ENCODE measurements at regions not wholly inside any gene's neighbourhood (a gene's known extent, or its start where the extent isn't known, plus 50 kb on each side); places are given as distances from the start of the nearest gene placed in this dataset.

GRCh38 chr3:72219752-72220151 lies 434.8 kb upstream of the PROK2 start:
- Histone ChIP-seq H3K4me3 (no peak overlapping the region), H3K9me3 (ENCODE audit: low read depth) (peaks cover 6% of the 10 kb centered on the region), H3K79me2 (no peaks in the 10 kb centered on the region), H3K36me3 (replicated peaks; ENCODE audit: insufficient read depth, low read depth) (no peaks in the 10 kb centered on the region), H3K4me1 (ENCODE audit: insufficient read depth) (no peaks in the 10 kb centered on the region), H3K4me2 (no peak overlapping the region), H3K27ac (no peak overlapping the region), H4K20me1 (ENCODE audit: insufficient read depth, poor library complexity, severe bottlenecking) (no peaks in the 10 kb centered on the region), H3K9me2 (replicated peaks; ENCODE audit: insufficient read depth) (no peaks in the 10 kb centered on the region), H3K27me3 (no peaks in the 10 kb centered on the region), H2AFZ (no peak overlapping the region)
- 92% methylated on average over 3 of the region's 3 CpGs for WGBS (ENCODE audit: low lambda C conversion rate, missing lambda C conversion rate)
- DNase-seq (ENCODE audit: low spot score), result no peak
- TF ChIP-seq EZH2phosphoT487 (IDR thresholded peaks at IDR 0.05; ENCODE audit: low read depth, severe bottlenecking, unreplicated experiment), result no peak
- TF ChIP-seq EZH2 (IDR thresholded peaks at IDR 0.05; ENCODE audit: borderline replicate concordance), result no peak
- no peak for TF ChIP-seq CTCF (IDR thresholded peaks at IDR 0.05; ENCODE audit: poor library complexity)

- H3K4me2 ChIP-seq, result no peak overlapping the region
- no peaks in the 10 kb centered on the region for H3K4me1 ChIP-seq (ENCODE audit: insufficient read depth)
- H3K4me3 ChIP-seq, result no peak overlapping the region
- H3K9me2 ChIP-seq (replicated peaks; ENCODE audit: insufficient read depth), result no peaks in the 10 kb centered on the region
- H2AFZ ChIP-seq, result no peak overlapping the region
- WGBS (ENCODE audit: low lambda C conversion rate, missing lambda C conversion rate), result 89% methylated on average over 7 of the region's 7 CpGs
- no peak overlapping the region for H3K27ac ChIP-seq
- no peak for DNase-seq (ENCODE audit: low spot score)
- H3K79me2 ChIP-seq, result no peaks in the 10 kb centered on the region
- no peaks in the 10 kb centered on the region for H3K9me3 ChIP-seq (ENCODE audit: low read depth)
- H3K36me3 ChIP-seq (replicated peaks; ENCODE audit: insufficient read depth, low read depth), result no peaks in the 10 kb centered on the region
- TF ChIP-seq CTCF (IDR thresholded peaks at IDR 0.05; ENCODE audit: poor library complexity) (no peak), EZH2 (IDR thresholded peaks at IDR 0.05; ENCODE audit: borderline replicate concordance) (no peak), EZH2phosphoT487 (IDR thresholded peaks at IDR 0.05; ENCODE audit: low read depth, severe bottlenecking, unreplicated experiment) (no peak)
- no peaks in the 10 kb centered on the region for H3K27me3 ChIP-seq
- no peaks in the 10 kb centered on the region for H4K20me1 ChIP-seq (ENCODE audit: insufficient read depth, poor library complexity, severe bottlenecking)
These were observed 432.6 kb upstream of the PROK2 start for GRCh38 chr3:72217570-72217969.

- WGBS (ENCODE audit: low lambda C conversion rate, missing lambda C conversion rate), result 84% methylated on average over 11 of the region's 11 CpGs
- Histone ChIP-seq H4K20me1 (ENCODE audit: insufficient read depth, poor library complexity, severe bottlenecking) (no peaks in the 10 kb centered on the region), H3K79me2 (no peaks in the 10 kb centered on the region), H3K4me2 (no peak overlapping the region), H3K4me1 (ENCODE audit: insufficient read depth) (no peaks in the 10 kb centered on the region), H3K27me3 (no peaks in the 10 kb centered on the region), H3K9me3 (ENCODE audit: low read depth) (no peaks in the 10 kb centered on the region), H3K36me3 (replicated peaks; ENCODE audit: insufficient read depth, low read depth) (no peaks in the 10 kb centered on the region), H2AFZ (no peak overlapping the region), H3K27ac (no peak overlapping the region), H3K9me2 (replicated peaks; ENCODE audit: insufficient read depth) (no peaks in the 10 kb centered on the region), H3K4me3 (no peak overlapping the region)
- DNase-seq (ENCODE audit: low spot score), result no peak
- TF ChIP-seq EZH2 (IDR thresholded peaks at IDR 0.05; ENCODE audit: borderline replicate concordance) (no peak), EZH2phosphoT487 (IDR thresholded peaks at IDR 0.05; ENCODE audit: low read depth, severe bottlenecking, unreplicated experiment) (no peak), CTCF (IDR thresholded peaks at IDR 0.05; ENCODE audit: poor library complexity) (no peak)
These were observed 429.4 kb upstream of the PROK2 start for GRCh38 chr3:72214066-72214951.

Data from hepatocyte (in vitro differentiated cells).